ENCODE measurements at regions not wholly inside any gene's neighbourhood (a gene's known extent, or its start where the extent isn't known, plus 50 kb on each side); places are given as distances from the start of the nearest gene placed in this dataset.
A peak's percentile ranks its signal among the peaks of the same experiment; 100 is the strongest.

- FAIRE-seq (peak; percentile 64), DNase-seq (ENCODE audit: low read depth, low spot score) (peak; percentile 90)
- Histone ChIP-seq H3K27me3 (ENCODE audit: control insufficient read depth in 2 of 2, insufficient read depth in 2 of 2, low read length in 2 of 2) (no peaks in the 10 kb centered on the region), H3K9me3 (replicated peaks; ENCODE audit: control insufficient read depth, insufficient read depth, low read length) (no peaks in the 10 kb centered on the region), H2AFZ (ENCODE audit: low read depth, low read length) (no peak overlapping the region), H3K27ac (ENCODE audit: insufficient read depth, low read depth, low read length) (peak overlapping the region; percentile 40), H4K20me1 (replicated peaks; ENCODE audit: control insufficient read depth, extremely low read depth, insufficient read depth, low read length) (no peaks in the 10 kb centered on the region), H3K9me1 (replicated peaks; ENCODE audit: control insufficient read depth, extremely low read depth, insufficient read depth, low read length) (no peaks in the 10 kb centered on the region), H3K4me1 (ENCODE audit: control insufficient read depth, extremely low read depth, insufficient read depth, low read length) (peaks cover 13% of the 10 kb centered on the region), H3K4me3 (replicated peaks in 1 of 3; ENCODE audit: insufficient read depth in 1 of 3, low read depth in 1 of 3, low read length in 3 of 3) (no peak overlapping the region), H3K79me2 (ENCODE audit: control insufficient read depth, insufficient read depth, low read length) (no peaks in the 10 kb centered on the region), H3K9ac (replicated peaks; ENCODE audit: extremely low read depth, insufficient read depth, low read length) (no peak overlapping the region), H3K4me2 (ENCODE audit: insufficient read depth, low read length) (peak overlapping the region; percentile 60), H3K36me3 (ENCODE audit: control insufficient read depth in 2 of 2, extremely low read depth in 1 of 2, insufficient read depth in 2 of 2, low read length in 2 of 2) (no peaks in the 10 kb centered on the region)
- ChIA-PET CTCF (no interaction called here), POLR2A (no interaction called here)
- intact Hi-C loops (cut with micrococcal nuclease), result loop anchor here (1.0 to 5.0 kb wide), 4 partner anchors 8 to 301 kb away; no protein-coding TSS in a partner anchor
- TF ChIP-seq POLR2A (IDR thresholded peaks at IDR 0.05; ENCODE audit: low read depth, low read length) (no peak), FOS (IDR thresholded peaks at IDR 0.05; ENCODE audit: borderline replicate concordance, insufficient read depth, low read length) (peak; percentile 93), CTCF (IDR thresholded peaks at IDR 0.05; ENCODE audit: extremely low read depth in 1 of 2, insufficient read depth in 1 of 2, low read depth in 1 of 2, low read length in 2 of 2) (no peak), MAX (IDR thresholded peaks at IDR 0.05; ENCODE audit: insufficient read depth, insufficient read length) (no peak), POLR2AphosphoS5 (IDR thresholded peaks at IDR 0.05; ENCODE audit: insufficient read depth, low read depth, low read length) (peak; percentile 80), MYC (IDR thresholded peaks at IDR 0.05; ENCODE audit: low read depth, low read length) (no peak), EZH2 (IDR thresholded peaks at IDR 0.05; ENCODE audit: borderline replicate concordance, low read depth, low read length, severe bottlenecking) (no peak), GATA2 (IDR thresholded peaks at IDR 0.05; ENCODE audit: insufficient read depth, insufficient read length, low read depth, low read length) (peak; percentile 48), JUN (IDR thresholded peaks at IDR 0.05; ENCODE audit: borderline replicate concordance, insufficient read depth, insufficient read length, low read depth) (peak; percentile 94)
- BruUV-seq (replicated peaks), result no TSS peak
- dilution Hi-C loops (cut with MboI; ENCODE audit: extremely low pct_ligation_motif_present, low sequenced_read_pairs), result no loop called here
These were observed 347.9 kb downstream of the BCAT1 start for GRCh38 chr12:24600996-24601395.
